Neural progenitor cell (in vitro differentiated cells): ENCODE measurements at regions not wholly inside any gene's neighbourhood (a gene's known extent, or its start where the extent isn't known, plus 50 kb on each side); places are given as distances from the start of the nearest gene placed in this dataset.
A peak's percentile ranks its signal among the peaks of the same experiment; 100 is the strongest.

ENCODE experiments used
- DNase-seq: peaks from one replicate; pipeline ENCODE4 v3.0.0-alpha.2; 2016; ENCODE audit warnings: low spot score
- H2AFZ ChIP-seq: fragments of 200-600 bp; sonication (generic); replicated peaks from 2 replicates; pipeline ENCODE4 v1.6.1; 2016; ENCODE audit warnings: antibody characterized with exemption
- H3F3A ChIP-seq: fragments of 200-600 bp; sonication (generic); 2 replicates; pipeline ENCODE4 v1.6.1; 2016; ENCODE audit warnings: antibody characterized with exemption, low read depth
- H3K27ac ChIP-seq: fragments of 200-600 bp; sonication (generic); 2 replicates; pipeline ENCODE4 v1.5.1; 2016; ENCODE audit warnings: mild to moderate bottlenecking
- H3K27me3 ChIP-seq: fragments of 200-600 bp; sonication (generic); 2 replicates; pipeline ENCODE4 v1.6.1; 2016; ENCODE audit warnings: mild to moderate bottlenecking, moderate library complexity
- H3K36me3 ChIP-seq: fragments of 200-600 bp; sonication (generic); 2 replicates; pipeline ENCODE4 v1.5.1; 2016
- H3K4me1 ChIP-seq: fragments of 200-600 bp; sonication (generic); 2 replicates; pipeline ENCODE4 v1.6.1; 2016; ENCODE audit warnings: mixed run types
- H3K4me2 ChIP-seq: fragments of 200-600 bp; sonication (generic); 2 replicates; pipeline ENCODE4 v1.6.1; 2016
- H3K4me3 ChIP-seq: fragments of 200-600 bp; sonication (generic); 2 replicates; pipeline ENCODE4 v1.5.1; 2016
- H3K79me2 ChIP-seq: fragments of 200-600 bp; sonication (generic); 2 replicates; pipeline ENCODE4 v1.6.1; 2016; ENCODE audit warnings: low read depth
- H3K9ac ChIP-seq: fragments of 200-600 bp; sonication (generic); 2 replicates; pipeline ENCODE4 v1.6.1; 2016
- H3K9me3 ChIP-seq: fragments of 200-600 bp; sonication (generic); 2 replicates; pipeline ENCODE4 v1.5.1; 2016; ENCODE audit warnings: low read depth
- H4K20me1 ChIP-seq: fragments of 200-600 bp; sonication (generic); 2 replicates; pipeline ENCODE4 v1.6.1; 2016; ENCODE audit warnings: low read depth
- H3K27ac Mint-ChIP-seq: 3 replicates; pipeline ENCODE4 v1.8.0; 2021; ENCODE audit warnings: mixed read lengths
- H3K27me3 Mint-ChIP-seq: 2 replicates; pipeline ENCODE4 v1.8.0; 2022; ENCODE audit warnings: low read depth, mild to moderate bottlenecking, inconsistent platforms, moderate library complexity, mixed read lengths; ENCODE audit not compliant: insufficient read depth
- H3K36me3 Mint-ChIP-seq: 3 replicates; pipeline ENCODE4 v1.8.0; 2021; ENCODE audit warnings: mixed read lengths
- H3K4me1 Mint-ChIP-seq: 3 replicates; pipeline ENCODE4 v1.8.0; 2021; ENCODE audit warnings: mixed read lengths
- H3K4me3 Mint-ChIP-seq: 3 replicates; pipeline ENCODE4 v1.8.0; 2021; ENCODE audit warnings: mild to moderate bottlenecking, moderate library complexity, mixed read lengths
- H3K9me3 Mint-ChIP-seq: 3 replicates; pipeline ENCODE4 v1.8.0; 2020; ENCODE audit warnings: mixed read lengths
- CTCF ChIP-seq: fragments of 200-600 bp; sonication (generic); IDR thresholded peaks from 2 replicates; pipeline ENCODE4 v1.5.1; 2017; ENCODE audit warnings: antibody characterized with exemption, mild to moderate bottlenecking
- EZH2 ChIP-seq: fragments of 200-600 bp; sonication (generic); IDR thresholded peaks from 2 replicates; pipeline ENCODE4 v1.6.1; 2017; ENCODE audit warnings: antibody characterized with exemption, mild to moderate bottlenecking, moderate library complexity
- EZH2phosphoT487 ChIP-seq: fragments of 200-600 bp; sonication (generic); IDR thresholded peaks from 2 replicates; pipeline ENCODE4 v1.6.1; 2017; ENCODE audit warnings: antibody characterized with exemption

- Histone ChIP-seq H3K4me1 (peaks cover 17% of the 10 kb centered on the region), H3K79me2 (no peaks in the 10 kb centered on the region), H3K9me3 (no peaks in the 10 kb centered on the region), H3K4me2 (no peak overlapping the region), H3K36me3 (no peaks in the 10 kb centered on the region), H3K27ac (no peak overlapping the region), H3F3A (peaks cover 12% of the 10 kb centered on the region), H2AFZ (no peak overlapping the region), H3K4me3 (no peak overlapping the region), H3K9ac (no peak overlapping the region), H4K20me1 (no peaks in the 10 kb centered on the region), H3K27me3 (no peaks in the 10 kb centered on the region)
- Mint-ChIP-seq H3K27me3 (no peaks in the 10 kb centered on the region), H3K36me3 (no peaks in the 10 kb centered on the region), H3K4me1 (peaks cover 15% of the 10 kb centered on the region), H3K9me3 (no peaks in the 10 kb centered on the region), H3K4me3 (no peak overlapping the region), H3K27ac (no peak overlapping the region)
- no peak for TF ChIP-seq CTCF
- TF ChIP-seq EZH2: no peak
- no peak for TF ChIP-seq EZH2phosphoT487
- no peak for DNase-seq
Observed at GRCh38 chr2:226136739-226137138, 662.9 kb downstream of the IRS1 start.

- Histone ChIP-seq H3K27ac (no peak overlapping the region), H3K27me3 (no peaks in the 10 kb centered on the region), H3K36me3 (no peaks in the 10 kb centered on the region), H4K20me1 (no peaks in the 10 kb centered on the region), H3K9me3 (no peaks in the 10 kb centered on the region), H2AFZ (no peak overlapping the region), H3K4me1 (peaks cover 22% of the 10 kb centered on the region), H3F3A (peaks cover 12% of the 10 kb centered on the region), H3K79me2 (no peaks in the 10 kb centered on the region), H3K4me3 (no peak overlapping the region), H3K9ac (no peak overlapping the region), H3K4me2 (no peak overlapping the region)
- TF ChIP-seq CTCF (no peak), EZH2phosphoT487 (no peak), EZH2 (no peak)
- H3K4me1 Mint-ChIP-seq: peaks cover 18% of the 10 kb centered on the region
- H3K27me3 Mint-ChIP-seq: no peaks in the 10 kb centered on the region
- no peaks in the 10 kb centered on the region for H3K9me3 Mint-ChIP-seq
- H3K27ac Mint-ChIP-seq: no peak overlapping the region
- no peaks in the 10 kb centered on the region for H3K36me3 Mint-ChIP-seq
- no peak overlapping the region for H3K4me3 Mint-ChIP-seq
- DNase-seq: no peak
Observed at GRCh38 chr2:226135861-226136548, 663.6 kb downstream of the IRS1 start.

- Mint-ChIP-seq H3K4me1 (peaks cover 15% of the 10 kb centered on the region), H3K4me3 (no peak overlapping the region), H3K9me3 (no peaks in the 10 kb centered on the region), H3K36me3 (no peaks in the 10 kb centered on the region), H3K27me3 (no peaks in the 10 kb centered on the region), H3K27ac (no peak overlapping the region)
- H3K4me1 ChIP-seq: peaks cover 22% of the 10 kb centered on the region
- no peaks in the 10 kb centered on the region for H3K79me2 ChIP-seq
- H3K27me3 ChIP-seq: no peaks in the 10 kb centered on the region
- no peaks in the 10 kb centered on the region for H3K9me3 ChIP-seq
- peak overlapping the region; percentile 21 for H3K27ac ChIP-seq
- TF ChIP-seq EZH2phosphoT487 (no peak), EZH2 (no peak)
- DNase-seq: peak; percentile 61
- no peaks in the 10 kb centered on the region for H4K20me1 ChIP-seq
- H3F3A ChIP-seq: peaks cover 12% of the 10 kb centered on the region
- H3K4me2 ChIP-seq: peak overlapping the region; percentile 61
- no peaks in the 10 kb centered on the region for H3K36me3 ChIP-seq
- H2AFZ ChIP-seq: peak overlapping the region; percentile 12
- no peak overlapping the region for H3K9ac ChIP-seq
- H3K4me3 ChIP-seq: no peak overlapping the region
Observed at GRCh38 chr2:226132323-226133215, 667.1 kb downstream of the IRS1 start.
